ENCODE measurements at regions not wholly inside any gene's neighbourhood (a gene's known extent, or its start where the extent isn't known, plus 50 kb on each side); places are given as distances from the start of the nearest gene placed in this dataset.
A peak's percentile ranks its signal among the peaks of the same experiment; 100 is the strongest.
"Not testable (repeated sequence)": the region's sequence is repeated elsewhere in the genome, so short reads cannot be mapped to it uniquely, and the experiment has no call there.

DNA sequence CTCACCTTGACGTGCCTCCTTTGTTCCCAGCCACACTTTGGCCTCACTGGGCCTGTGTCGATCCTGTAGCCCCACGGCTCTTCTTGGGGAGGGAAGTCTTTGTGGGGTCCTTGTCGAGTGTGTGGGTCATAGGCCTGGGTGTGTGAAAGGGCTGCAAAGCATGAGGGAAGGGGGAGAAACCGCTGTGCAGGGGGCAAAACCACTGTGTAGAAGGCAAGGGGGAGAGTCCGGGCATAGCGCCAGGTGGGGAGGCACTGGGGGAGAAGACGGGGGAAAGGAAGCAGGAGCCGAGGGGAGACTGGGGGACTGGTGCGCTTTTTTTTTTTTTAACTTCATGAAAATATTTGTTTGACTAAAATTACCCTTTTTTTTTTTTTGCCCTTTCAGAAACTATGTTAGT, 65.1 kb upstream of the RASD2 start:
- DNase-seq (ENCODE audit: low read depth in 4 of 4, low spot score in 3 of 4) = no peak

DNA sequence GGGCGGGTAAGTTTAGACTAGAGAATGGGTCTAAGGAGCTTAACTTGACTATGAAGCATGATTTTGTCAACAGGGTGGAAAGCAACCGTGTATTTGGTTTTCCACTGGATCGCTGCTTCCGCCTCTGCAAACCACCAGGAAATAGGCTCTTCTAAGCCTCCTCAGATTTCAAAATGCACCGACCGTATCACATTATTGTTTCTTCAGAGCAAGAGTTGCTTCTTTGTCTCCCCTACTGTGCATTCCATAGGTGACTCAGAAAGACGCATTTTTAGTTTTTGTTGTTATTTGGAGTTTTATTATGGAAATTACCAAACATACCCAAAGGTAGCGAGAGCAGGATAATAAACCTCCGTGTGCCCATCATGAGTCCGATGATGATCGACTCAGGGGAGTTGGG, 64.3 kb upstream of the RASD2 start:
- DNase-seq (ENCODE audit: low read depth in 4 of 4, low spot score in 3 of 4) = peak in 1 of 4 donors; percentile 22

- peak; percentile 87 to 95 (median 92) for DNase-seq (ENCODE audit: low read depth in 4 of 4, low spot score in 3 of 4)
These were observed 62.6 kb upstream of the RASD2 start for GRCh38 chr22:35477911-35478582.

GRCh38 chr22:35478633-35479107, 62.0 kb upstream of the RASD2 start:
- no peak for DNase-seq (ENCODE audit: low read depth in 4 of 4, low spot score in 3 of 4)

DNA sequence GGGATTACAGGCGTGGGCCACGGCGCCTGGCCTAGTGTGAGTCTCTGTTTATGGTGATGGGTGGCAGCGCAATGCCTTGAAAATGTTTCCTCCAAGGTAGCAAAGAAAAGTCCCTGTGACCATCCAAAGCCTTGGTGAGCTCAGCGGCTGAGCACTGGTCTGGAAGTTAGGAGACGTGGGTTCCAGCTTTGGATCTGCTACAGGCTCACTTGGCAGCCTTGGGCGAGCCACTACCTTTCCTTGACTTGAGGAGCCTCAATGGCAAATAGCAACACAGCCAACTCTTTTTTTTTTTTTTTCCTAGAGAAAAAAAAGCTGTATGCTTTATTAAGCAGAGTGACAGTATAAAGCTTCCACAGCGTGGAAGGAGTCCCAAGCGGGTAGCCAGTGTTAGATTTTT, 61.3 kb upstream of the RASD2 start:
- DNase-seq (ENCODE audit: low read depth in 4 of 4, low spot score in 3 of 4) = no peak

DNA sequence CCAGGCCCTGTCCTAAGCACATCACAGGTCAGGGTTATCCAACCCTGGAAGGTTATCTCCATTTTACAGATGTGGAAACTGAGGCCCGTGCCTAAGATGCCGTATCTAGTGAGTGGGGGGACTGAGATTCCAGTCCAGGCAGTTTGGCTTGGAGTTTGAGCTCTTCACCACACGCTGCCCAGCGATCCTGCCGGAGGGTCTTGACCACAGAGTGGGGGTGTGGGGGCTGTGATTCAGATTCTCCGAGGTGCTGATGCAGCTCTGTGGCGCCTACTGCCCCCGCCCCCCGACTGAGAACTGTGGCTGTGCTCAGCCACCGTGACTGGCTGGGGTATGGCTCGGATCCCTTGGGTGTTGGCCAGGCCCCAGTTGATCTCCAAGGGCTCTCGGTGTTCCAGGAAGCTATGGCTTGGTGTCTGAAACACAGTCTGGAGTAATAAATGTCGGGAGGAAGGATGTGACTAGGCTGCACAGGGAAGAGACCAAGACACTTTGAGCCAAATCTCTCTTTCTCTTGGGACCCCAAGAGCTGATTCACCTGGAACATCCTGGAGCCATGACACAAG, 60.6 kb upstream of the RASD2 start:
- DNase-seq (ENCODE audit: low read depth in 4 of 4, low spot score in 3 of 4) = no peak

DNA sequence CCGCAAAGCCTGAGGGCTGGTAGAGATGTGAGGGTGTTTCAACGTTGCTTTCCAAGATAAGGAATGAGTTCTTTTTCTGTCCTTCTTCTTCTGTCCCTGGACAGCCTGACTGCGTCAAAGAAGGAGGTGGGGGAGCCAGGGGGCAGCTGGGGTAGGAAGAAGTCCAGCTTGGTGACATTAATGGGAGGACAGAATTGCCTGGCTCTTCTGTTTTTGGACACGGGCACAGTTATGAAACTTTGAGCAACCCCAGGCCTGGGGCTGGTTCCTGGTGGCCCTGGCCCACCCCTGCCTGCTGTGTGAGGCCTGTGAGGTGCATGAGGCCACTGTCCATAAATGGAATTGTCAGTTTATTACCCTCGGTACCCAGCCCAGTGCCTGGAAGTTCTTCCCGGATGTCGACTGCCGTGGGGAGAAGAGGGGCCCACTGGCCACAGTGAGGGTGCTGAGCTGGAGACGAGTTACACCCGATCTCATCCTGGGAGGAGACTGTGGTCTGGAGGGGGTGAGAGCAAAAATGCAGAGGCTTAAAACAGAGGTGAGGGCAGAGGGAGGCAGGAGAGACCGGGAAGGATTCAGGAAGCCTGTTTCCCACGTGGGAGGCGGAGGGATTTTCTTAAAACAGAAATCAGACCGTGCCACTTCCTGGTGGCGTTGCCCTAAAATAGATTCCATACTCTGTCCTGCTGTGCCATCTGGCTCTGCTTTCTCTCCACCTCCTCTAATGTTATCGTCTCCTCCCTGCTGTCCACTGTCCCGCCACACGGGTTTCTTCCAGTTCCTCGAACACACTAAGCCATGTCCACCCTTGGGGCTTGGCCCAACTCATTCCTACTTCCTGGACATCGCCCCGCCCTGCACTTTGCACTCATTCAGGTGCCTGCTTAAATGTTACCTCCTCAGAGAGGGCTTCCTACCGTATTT, 59.7 kb upstream of the RASD2 start:
- no peak for DNase-seq (ENCODE audit: low read depth in 4 of 4, low spot score in 3 of 4)

GRCh38 chr22:35482311-35482710, 58.3 kb upstream of the RASD2 start:
- DNase-seq (ENCODE audit: low read depth in 4 of 4, low spot score in 3 of 4) = no peak

- no peak for DNase-seq (ENCODE audit: low read depth in 4 of 4, low spot score in 3 of 4)
These were observed 57.7 kb upstream of the RASD2 start for GRCh38 chr22:35482974-35483373.

- DNase-seq (ENCODE audit: low read depth in 4 of 4, low spot score in 3 of 4) = no peak
These were observed 56.9 kb upstream of the RASD2 start for GRCh38 chr22:35483730-35484129.

- no peak for DNase-seq (ENCODE audit: low read depth in 4 of 4, low spot score in 3 of 4)
These were observed 55.7 kb upstream of the RASD2 start for GRCh38 chr22:35484651-35485556.

DNA sequence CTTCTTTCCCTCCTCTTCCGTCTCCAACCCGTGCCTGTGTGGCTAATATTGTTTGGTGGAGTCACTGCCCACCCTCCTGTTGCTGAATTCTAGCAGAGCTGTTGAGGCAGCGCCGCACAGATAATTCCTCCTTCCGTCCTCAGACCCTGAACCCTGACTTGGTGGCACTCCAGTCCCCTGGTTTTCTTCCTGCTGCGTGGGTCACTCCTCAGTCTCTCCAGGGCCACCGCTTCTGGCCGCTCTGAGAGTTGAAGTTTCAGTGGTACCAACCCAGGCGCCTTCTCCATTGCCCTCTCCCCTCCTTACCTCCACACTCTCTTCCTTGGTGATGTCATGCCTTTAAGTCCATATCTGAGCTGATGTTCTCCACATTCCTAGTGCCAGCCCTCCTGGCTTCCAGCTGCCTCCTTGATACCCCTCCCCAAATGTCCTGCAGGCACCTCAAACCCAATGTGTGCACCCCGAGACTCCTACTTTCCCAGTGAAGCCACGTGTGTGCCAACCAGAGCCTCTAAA, 54.5 kb upstream of the RASD2 start:
- DNase-seq (ENCODE audit: low read depth in 4 of 4, low spot score in 3 of 4) = no peak

DNA sequence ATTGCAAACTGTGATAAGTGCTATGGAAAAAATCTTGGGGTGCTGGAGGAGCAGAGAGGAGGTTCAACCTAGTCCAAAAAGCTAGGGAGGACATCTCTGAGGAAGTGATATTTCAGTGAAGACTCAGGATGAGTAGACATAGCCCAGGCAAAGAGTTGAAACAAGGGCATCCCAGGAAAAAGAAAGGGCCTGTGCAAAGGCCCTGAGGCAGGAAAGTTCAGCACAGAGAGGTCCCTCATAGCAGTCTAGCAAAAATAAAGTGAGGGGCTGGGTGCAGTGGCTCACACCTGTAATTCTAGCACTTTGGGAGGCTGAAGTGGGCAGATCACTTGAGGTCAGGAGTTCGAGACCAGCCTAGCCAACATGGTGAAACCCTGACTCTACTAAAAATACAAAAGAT, 53.0 kb upstream of the RASD2 start:
- not testable (repeated sequence) for DNase-seq (ENCODE audit: low read depth in 4 of 4, low spot score in 3 of 4)

DNA sequence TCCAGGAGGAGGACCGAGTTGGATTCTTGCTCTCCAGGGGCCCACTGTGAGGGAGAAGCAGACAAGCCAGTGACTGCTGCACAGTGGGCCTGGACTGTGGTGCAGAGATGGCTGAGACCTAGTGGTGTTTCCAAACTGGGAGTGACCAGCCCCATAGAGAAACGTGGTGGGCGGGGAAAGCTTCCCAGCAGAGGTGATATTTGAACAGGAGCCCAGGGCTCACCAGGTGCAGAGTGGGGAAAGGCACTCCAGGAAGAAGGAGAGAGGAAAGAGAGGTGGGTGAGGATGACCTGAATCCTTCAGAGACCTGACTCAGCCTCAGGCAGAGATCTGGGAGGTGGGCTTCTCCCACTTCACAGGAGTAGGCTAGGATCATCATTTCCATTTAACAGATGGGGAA, 52.1 kb upstream of the RASD2 start:
- no peak for DNase-seq (ENCODE audit: low read depth in 4 of 4, low spot score in 3 of 4)

DNA sequence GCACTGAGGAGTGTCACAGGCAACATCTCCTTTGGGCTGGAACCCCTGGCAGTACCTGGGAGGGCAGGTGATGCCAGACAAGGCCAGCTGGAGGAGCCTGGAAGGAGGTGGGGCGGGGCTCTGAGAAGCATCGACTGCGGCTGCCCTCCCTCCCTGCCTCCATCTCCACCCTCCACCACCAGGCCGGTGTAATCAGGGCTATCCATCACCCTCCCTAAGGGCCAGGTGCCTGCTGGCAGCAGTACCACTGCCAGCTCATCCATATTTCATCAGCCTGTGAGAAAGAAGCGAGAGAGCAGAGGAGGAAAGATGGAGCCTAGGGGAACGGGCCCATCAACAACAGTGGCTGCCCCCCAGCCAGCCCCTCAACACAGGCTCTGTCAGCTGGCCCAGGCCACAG, 51.4 kb upstream of the RASD2 start:
- no peak for DNase-seq (ENCODE audit: low read depth in 4 of 4, low spot score in 3 of 4)

Data from left renal pelvis (tissue), 4 donors.